HUES48 (cell line): ENCODE measurements at regions not wholly inside any gene's neighbourhood (a gene's known extent, or its start where the extent isn't known, plus 50 kb on each side); places are given as distances from the start of the nearest gene placed in this dataset.

Source experiments
- H3K27ac ChIP-seq: one replicate; pipeline ENCODE4 v1.7.0; 2013; ENCODE audit warnings: low read depth, low read length, inconsistent platforms
- H3K27me3 ChIP-seq: 2 replicates; pipeline ENCODE4 v1.6.1; 2013; ENCODE audit warnings: mild to moderate bottlenecking, low read length; ENCODE audit not compliant: control insufficient read depth, insufficient read depth
- H3K36me3 ChIP-seq: 2 replicates; pipeline ENCODE4 v1.6.1; 2013; ENCODE audit warnings: low read length; ENCODE audit not compliant: control insufficient read depth, insufficient read depth
- H3K4me1 ChIP-seq: 2 replicates; pipeline ENCODE4 v1.6.1; 2013; ENCODE audit warnings: mild to moderate bottlenecking, low read length; ENCODE audit not compliant: control insufficient read depth, insufficient read depth
- H3K4me3 ChIP-seq: 2 replicates; pipeline ENCODE4 v1.5.1; 2013; ENCODE audit warnings: mild to moderate bottlenecking, low read depth, low read length
- H3K9ac ChIP-seq: 2 replicates; pipeline ENCODE4 v1.6.1; 2013; ENCODE audit warnings: mild to moderate bottlenecking, low read depth, low read length, moderate library complexity
- H3K9me3 ChIP-seq: 2 replicates; pipeline ENCODE4 v1.6.1; 2013; ENCODE audit warnings: low read length; ENCODE audit not compliant: control insufficient read depth, insufficient read depth

DNA sequence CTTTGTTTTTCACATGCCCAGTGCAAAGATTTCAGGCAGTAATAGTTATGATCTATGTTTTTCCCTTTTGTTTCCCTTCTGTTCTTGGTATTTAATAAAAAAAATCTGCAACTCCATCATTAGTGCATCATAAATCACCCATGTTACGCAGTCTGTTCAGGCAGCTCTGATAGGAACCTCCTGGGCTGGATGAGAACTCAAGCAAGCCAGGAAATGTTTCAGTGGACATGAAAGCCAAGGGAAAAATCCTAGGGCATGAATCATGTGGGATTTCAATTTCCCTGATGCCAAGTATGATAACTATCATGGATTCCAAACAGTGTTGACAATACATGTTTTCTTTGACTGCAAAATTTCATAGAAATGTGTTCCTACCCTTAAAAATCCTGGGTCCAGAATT is 119.7 kb upstream of the TARS1 start:
- peaks cover 4% of the 10 kb centered on the region; the same call in 1 of the 2 replicates for H3K4me1 ChIP-seq
- no peaks in the 10 kb centered on the region for H3K36me3 ChIP-seq
- no peaks in the 10 kb centered on the region for H3K27me3 ChIP-seq
- no peak overlapping the region for H3K27ac ChIP-seq
- no peak overlapping the region for H3K4me3 ChIP-seq
- H3K9me3 ChIP-seq = no peaks in the 10 kb centered on the region
- H3K9ac ChIP-seq = no peak overlapping the region

DNA sequence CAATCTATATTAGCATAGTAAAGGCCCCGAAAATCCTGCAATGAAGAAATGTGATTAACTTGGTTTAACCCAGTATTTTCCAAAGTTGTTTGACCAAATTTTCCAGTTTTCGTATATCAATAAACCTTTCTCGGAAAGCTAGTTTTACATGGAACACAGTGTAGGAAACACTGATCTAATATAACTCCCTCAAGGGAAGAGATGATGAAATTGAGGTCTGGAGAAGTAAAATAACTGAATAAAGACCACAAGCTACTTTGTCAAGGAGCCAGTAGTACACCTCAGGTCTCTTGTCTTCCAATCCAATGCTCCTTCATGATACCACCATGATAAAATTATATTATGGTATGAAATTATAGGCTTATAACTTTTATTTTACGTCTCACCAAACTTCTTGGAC is 118.1 kb upstream of the TARS1 start:
- Histone ChIP-seq H3K27me3 (no peaks in the 10 kb centered on the region), H3K36me3 (no peaks in the 10 kb centered on the region), H3K27ac (no peak overlapping the region), H3K9me3 (no peaks in the 10 kb centered on the region), H3K4me1 (peaks cover 4% of the 10 kb centered on the region; the same call in 1 of the 2 replicates), H3K4me3 (no peak overlapping the region), H3K9ac (no peak overlapping the region)

DNA sequence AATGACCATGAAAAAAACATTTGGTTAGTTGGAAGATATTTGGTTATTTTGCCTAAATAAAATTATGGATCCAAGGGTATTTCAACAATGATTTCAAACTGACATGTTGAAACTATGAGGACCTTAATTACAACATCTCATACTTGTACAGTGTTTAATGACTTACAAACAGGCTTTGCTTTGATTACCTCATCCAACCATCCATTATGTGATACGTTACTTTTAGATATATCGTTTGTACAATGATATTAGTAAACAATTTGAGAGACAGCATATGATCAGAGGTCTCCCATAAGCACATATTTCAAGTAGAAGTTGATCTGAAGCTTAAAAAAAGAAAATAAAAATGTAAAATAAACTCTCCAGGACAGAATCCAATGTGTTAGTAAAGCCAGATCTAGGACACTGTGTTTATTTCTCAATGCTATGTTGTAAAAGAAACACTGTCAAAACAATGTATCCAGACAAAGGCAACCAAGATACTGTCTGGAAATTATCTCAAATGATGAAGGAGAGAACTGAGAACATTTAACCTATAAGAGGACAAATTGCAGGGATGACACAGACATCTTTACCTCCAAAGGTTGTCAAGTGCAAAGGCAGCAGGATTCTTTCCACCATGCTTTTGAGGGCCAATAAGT is 116.0 kb upstream of the TARS1 start:
- H3K4me3 ChIP-seq = no peak overlapping the region
- no peaks in the 10 kb centered on the region for H3K4me1 ChIP-seq
- H3K27ac ChIP-seq = no peak overlapping the region
- H3K9me3 ChIP-seq = no peaks in the 10 kb centered on the region
- no peaks in the 10 kb centered on the region for H3K36me3 ChIP-seq
- H3K27me3 ChIP-seq = no peaks in the 10 kb centered on the region
- H3K9ac ChIP-seq = no peak overlapping the region

DNA sequence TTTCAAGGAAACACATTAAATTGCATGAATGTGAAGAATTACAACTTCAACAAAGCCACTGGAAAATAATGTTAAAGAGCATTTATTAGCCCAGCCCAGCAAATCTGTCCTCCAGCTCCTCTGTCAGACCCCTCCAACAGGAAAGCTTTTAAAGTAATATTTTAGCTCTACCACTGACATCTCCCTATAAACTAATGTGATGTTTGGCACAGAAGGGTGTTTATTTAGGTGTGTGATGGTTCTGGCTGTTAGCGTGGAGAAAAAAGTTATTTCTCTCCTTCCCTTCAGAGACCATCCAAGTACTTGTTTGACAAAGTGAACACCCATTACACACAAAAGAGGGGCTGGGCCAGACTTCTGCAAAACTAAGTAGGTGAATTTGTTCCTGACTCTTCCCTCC is 111.9 kb upstream of the TARS1 start:
- Histone ChIP-seq H3K9ac (no peak overlapping the region), H3K27me3 (no peaks in the 10 kb centered on the region), H3K36me3 (no peaks in the 10 kb centered on the region), H3K4me3 (no peak overlapping the region), H3K27ac (no peak overlapping the region), H3K4me1 (no peaks in the 10 kb centered on the region), H3K9me3 (no peaks in the 10 kb centered on the region)

GRCh38 chr5:33329891-33330290 is 110.9 kb upstream of the TARS1 start:
- H3K4me3 ChIP-seq = no peak overlapping the region
- H3K4me1 ChIP-seq = no peaks in the 10 kb centered on the region
- no peaks in the 10 kb centered on the region for H3K27me3 ChIP-seq
- no peak overlapping the region for H3K27ac ChIP-seq
- no peaks in the 10 kb centered on the region for H3K9me3 ChIP-seq
- no peaks in the 10 kb centered on the region for H3K36me3 ChIP-seq
- no peak overlapping the region for H3K9ac ChIP-seq

- H3K4me1 ChIP-seq = no peaks in the 10 kb centered on the region
- no peak overlapping the region for H3K4me3 ChIP-seq
- H3K27me3 ChIP-seq = no peaks in the 10 kb centered on the region
- no peak overlapping the region for H3K9ac ChIP-seq
- no peaks in the 10 kb centered on the region for H3K9me3 ChIP-seq
- no peak overlapping the region for H3K27ac ChIP-seq
- H3K36me3 ChIP-seq = no peaks in the 10 kb centered on the region
Observed at GRCh38 chr5:33330426-33330825, 110.3 kb upstream of the TARS1 start.

DNA sequence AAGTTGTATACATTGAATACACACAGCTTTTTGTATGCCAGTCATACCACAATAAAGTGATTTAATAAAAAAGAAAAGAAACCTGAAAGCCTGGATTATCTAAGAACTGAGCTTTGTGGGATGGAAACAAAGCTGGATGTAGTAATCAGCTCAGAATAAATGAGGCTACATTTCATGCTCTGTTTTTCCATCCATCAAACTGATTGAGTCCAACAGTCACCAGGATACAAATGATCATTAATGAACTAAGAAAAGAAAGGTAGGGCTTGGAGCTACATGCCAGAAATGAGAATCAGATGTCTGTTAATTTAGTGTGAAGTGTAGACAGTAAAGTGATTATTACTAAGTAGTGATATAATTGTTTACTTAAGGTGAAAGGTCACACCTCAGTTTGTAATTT is 109.8 kb upstream of the TARS1 start:
- H3K4me3 ChIP-seq = no peak overlapping the region
- no peaks in the 10 kb centered on the region for H3K27me3 ChIP-seq
- no peak overlapping the region for H3K27ac ChIP-seq
- H3K36me3 ChIP-seq = no peaks in the 10 kb centered on the region
- no peaks in the 10 kb centered on the region for H3K4me1 ChIP-seq
- H3K9ac ChIP-seq = no peak overlapping the region
- no peaks in the 10 kb centered on the region for H3K9me3 ChIP-seq

GRCh38 chr5:33332804-33333203 is 108.0 kb upstream of the TARS1 start:
- no peak overlapping the region for H3K9ac ChIP-seq
- H3K27me3 ChIP-seq = no peaks in the 10 kb centered on the region
- H3K4me1 ChIP-seq = no peaks in the 10 kb centered on the region
- no peak overlapping the region for H3K27ac ChIP-seq
- no peak overlapping the region for H3K4me3 ChIP-seq
- no peaks in the 10 kb centered on the region for H3K36me3 ChIP-seq
- H3K9me3 ChIP-seq = no peaks in the 10 kb centered on the region

GRCh38 chr5:33334829-33335228 is 105.9 kb upstream of the TARS1 start:
- Histone ChIP-seq H3K9me3 (no peaks in the 10 kb centered on the region), H3K27ac (no peak overlapping the region), H3K4me1 (peaks cover 18% of the 10 kb centered on the region), H3K27me3 (no peaks in the 10 kb centered on the region), H3K9ac (no peak overlapping the region), H3K4me3 (no peak overlapping the region), H3K36me3 (no peaks in the 10 kb centered on the region)

- H3K4me1 ChIP-seq = peaks cover 25% of the 10 kb centered on the region
- H3K4me3 ChIP-seq = no peak overlapping the region
- no peaks in the 10 kb centered on the region for H3K27me3 ChIP-seq
- no peaks in the 10 kb centered on the region for H3K36me3 ChIP-seq
- H3K9me3 ChIP-seq = no peaks in the 10 kb centered on the region
- no peak overlapping the region for H3K9ac ChIP-seq
- H3K27ac ChIP-seq = no peak overlapping the region
Observed at GRCh38 chr5:33336891-33337636, 103.7 kb upstream of the TARS1 start.

DNA sequence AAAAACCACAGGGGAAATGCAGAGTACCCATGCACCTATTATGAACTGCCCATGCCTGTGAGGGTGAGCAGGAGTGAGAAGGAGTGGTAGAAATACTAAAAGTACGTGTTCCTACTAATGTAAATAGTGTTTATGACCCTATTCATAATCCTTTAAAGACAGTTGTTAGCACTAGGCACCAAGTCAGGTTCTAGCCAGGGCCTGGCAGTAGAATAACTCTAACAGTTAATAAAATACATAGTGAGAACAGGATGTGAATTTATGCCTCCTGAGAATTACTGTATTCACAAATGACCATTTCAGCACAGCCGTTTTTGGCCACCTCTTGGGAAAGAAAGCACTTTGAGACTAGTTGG is 103.2 kb upstream of the TARS1 start:
- no peak overlapping the region for H3K9ac ChIP-seq
- no peaks in the 10 kb centered on the region for H3K36me3 ChIP-seq
- no peaks in the 10 kb centered on the region for H3K27me3 ChIP-seq
- H3K4me1 ChIP-seq = peaks cover 25% of the 10 kb centered on the region
- H3K27ac ChIP-seq = no peak overlapping the region
- no peak overlapping the region for H3K4me3 ChIP-seq
- no peaks in the 10 kb centered on the region for H3K9me3 ChIP-seq
